Uterus (tissue), 3 donors: ENCODE measurements at regions not wholly inside any gene's neighbourhood (a gene's known extent, or its start where the extent isn't known, plus 50 kb on each side); places are given as distances from the start of the nearest gene placed in this dataset.

Experiments used
- DNase-seq, 2 donors: peaks; one replicate each; pipeline ENCODE4 v3.0.0-alpha.2; 2019 to 2020
- H3K27ac ChIP-seq, 2 donors: fragments of 200-600 bp; sonication (generic); 1 replicate in 1 of 2; 2 replicates in 1 of 2; pipeline ENCODE4 v1.5.1; 2016 to 2018
- H3K27me3 ChIP-seq, 2 donors: fragments of 200-600 bp; sonication (generic); one replicate each; pipeline ENCODE4 v1.5.1; 2018 to 2019; ENCODE audit warnings: control low read depth in 1 of 2
- H3K36me3 ChIP-seq, 2 donors: fragments of 200-600 bp; sonication (generic); one replicate each; pipeline ENCODE4 v1.5.1; 2019; ENCODE audit warnings: control low read depth in 1 of 2
- H3K4me1 ChIP-seq, 2 donors: fragments of 200-600 bp; sonication (generic); one replicate each; pipeline ENCODE4 v1.5.1; 2018 to 2019; ENCODE audit warnings: control low read depth in 1 of 2
- H3K4me3 ChIP-seq, 2 donors: fragments of 200-600 bp; sonication (generic); 1 replicate in 1 of 2; 2 replicates in 1 of 2; pipeline ENCODE4 v1.5.1; 2018 to 2019; ENCODE audit warnings: mild to moderate bottlenecking in 1 of 2
- H3K9me3 ChIP-seq, 2 donors: fragments of 200-600 bp; sonication (generic); one replicate each; pipeline ENCODE4 v1.5.1; 2019; ENCODE audit warnings: control low read depth in 1 of 2
- CTCF ChIP-seq, 4 experiments: fragments of 200-600 bp in 2 of 4; fragments of 450-650 bp in 2 of 4; sonication (generic) in 2 of 4; IDR thresholded peaks; one replicate each; pipeline ENCODE4 v1.5.1; 2016 to 2019; ENCODE audit warnings: antibody characterized with exemption in 4 of 4, mild to moderate bottlenecking in 2 of 4, moderate library complexity in 1 of 4
- POLR2A ChIP-seq, 2 donors: fragments of 450-650 bp; IDR thresholded peaks; one replicate each; pipeline ENCODE4 v1.6.1; 2016; ENCODE audit warnings: antibody characterized with exemption in 2 of 2, mild to moderate bottlenecking in 1 of 2, moderate library complexity in 1 of 2
- intact Hi-C: fragments of 100-400 bp; cut with DNase I; formaldehyde crosslinking; loops from one replicate; pipeline ENCODE4 v1.15.1; 2023; ENCODE audit warnings: low total_unique reads
- donor health status: DM: yes; HTN: yes; CAD: no.

- intact Hi-C loops: no loop called here
- DNase-seq: no peak
- no peaks in the 10 kb centered on the region for H3K36me3 ChIP-seq
Observed at GRCh38 chr1:13890766-13891165, 190.8 kb downstream of the PRDM2 start.

GRCh38 chr1:13892198-13892597 lies 192.2 kb downstream of the PRDM2 start:
- intact Hi-C loops: no loop called here
- no peaks in the 10 kb centered on the region for H3K4me1 ChIP-seq
- H3K4me3 ChIP-seq: peak overlapping the region in 1 of 2 donors; percentile 37
- peaks cover 0 to 3% of the 10 kb centered on the region in 2 donors for H3K27me3 ChIP-seq
- TF ChIP-seq CTCF (IDR thresholded peaks at IDR 0.05) (no peak), POLR2A (IDR thresholded peaks at IDR 0.05) (no peak)
- no peak overlapping the region for H3K27ac ChIP-seq
- DNase-seq: no peak
- H3K9me3 ChIP-seq: no peaks in the 10 kb centered on the region
- no peaks in the 10 kb centered on the region for H3K36me3 ChIP-seq

More at GRCh38 chr1:13890766-13891165, 190.8 kb downstream of the PRDM2 start:
- Histone ChIP-seq H3K4me1 (no peaks in the 10 kb centered on the region), H3K27me3 (peaks cover 0 to 3% of the 10 kb centered on the region in 2 donors), H3K9me3 (no peaks in the 10 kb centered on the region), H3K27ac (no peak overlapping the region), H3K4me3 (no peak overlapping the region)
- TF ChIP-seq CTCF (IDR thresholded peaks at IDR 0.05): no peak
- TF ChIP-seq POLR2A (IDR thresholded peaks at IDR 0.05): no peak

- Histone ChIP-seq H3K27me3 (peaks cover 0 to 3% of the 10 kb centered on the region in 2 donors), H3K4me1 (no peaks in the 10 kb centered on the region), H3K36me3 (no peaks in the 10 kb centered on the region), H3K4me3 (peak overlapping the region in 1 of 2 donors; percentile 37), H3K9me3 (no peaks in the 10 kb centered on the region), H3K27ac (no peak overlapping the region)
- TF ChIP-seq POLR2A (IDR thresholded peaks at IDR 0.05) (no peak), CTCF (IDR thresholded peaks at IDR 0.05) (no peak)
- DNase-seq: no peak
- intact Hi-C loops: no loop called here
Observed at GRCh38 chr1:13892671-13893325, 192.8 kb downstream of the PRDM2 start.

- H3K9me3 ChIP-seq: no peaks in the 10 kb centered on the region
- DNase-seq: no peak
- H3K36me3 ChIP-seq: no peaks in the 10 kb centered on the region
- no peak for TF ChIP-seq CTCF (IDR thresholded peaks at IDR 0.05)
- TF ChIP-seq POLR2A (IDR thresholded peaks at IDR 0.05): no peak
- H3K4me1 ChIP-seq: no peaks in the 10 kb centered on the region
- no peak overlapping the region for H3K27ac ChIP-seq
- peak overlapping the region in 1 of 2 donors; percentile 37 for H3K4me3 ChIP-seq
- peaks cover 0 to 3% of the 10 kb centered on the region in 2 donors for H3K27me3 ChIP-seq
- intact Hi-C loops: no loop called here
Observed at GRCh38 chr1:13893409-13893821, 193.4 kb downstream of the PRDM2 start.

GRCh38 chr1:13896932-13897331 lies 196.9 kb downstream of the PRDM2 start:
- H3K27ac ChIP-seq: no peak overlapping the region
- H3K4me1 ChIP-seq: no peaks in the 10 kb centered on the region
- H3K4me3 ChIP-seq: no peak overlapping the region
- intact Hi-C loops: no loop called here
- H3K27me3 ChIP-seq: no peaks in the 10 kb centered on the region
- DNase-seq: no peak
- TF ChIP-seq POLR2A (IDR thresholded peaks at IDR 0.05): no peak
- TF ChIP-seq CTCF (IDR thresholded peaks at IDR 0.05): no peak
- no peaks in the 10 kb centered on the region for H3K36me3 ChIP-seq
- H3K9me3 ChIP-seq: no peaks in the 10 kb centered on the region
